Uterus (tissue), 3 donors: ENCODE measurements at regions not wholly inside any gene's neighbourhood (a gene's known extent, or its start where the extent isn't known, plus 50 kb on each side); places are given as distances from the start of the nearest gene placed in this dataset.

ENCODE experiments used
- DNase-seq, 2 donors: peaks; one replicate each; pipeline ENCODE4 v3.0.0-alpha.2; 2019 to 2020
- H3K27ac ChIP-seq, 2 donors: fragments of 200-600 bp; sonication (generic); 1 replicate in 1 of 2; 2 replicates in 1 of 2; pipeline ENCODE4 v1.5.1; 2016 to 2018
- H3K27me3 ChIP-seq, 2 donors: fragments of 200-600 bp; sonication (generic); one replicate each; pipeline ENCODE4 v1.5.1; 2018 to 2019; ENCODE audit warnings: control low read depth in 1 of 2
- H3K36me3 ChIP-seq, 2 donors: fragments of 200-600 bp; sonication (generic); one replicate each; pipeline ENCODE4 v1.5.1; 2019; ENCODE audit warnings: control low read depth in 1 of 2
- H3K4me1 ChIP-seq, 2 donors: fragments of 200-600 bp; sonication (generic); one replicate each; pipeline ENCODE4 v1.5.1; 2018 to 2019; ENCODE audit warnings: control low read depth in 1 of 2
- H3K4me3 ChIP-seq, 2 donors: fragments of 200-600 bp; sonication (generic); 1 replicate in 1 of 2; 2 replicates in 1 of 2; pipeline ENCODE4 v1.5.1; 2018 to 2019; ENCODE audit warnings: mild to moderate bottlenecking in 1 of 2
- H3K9me3 ChIP-seq, 2 donors: fragments of 200-600 bp; sonication (generic); one replicate each; pipeline ENCODE4 v1.5.1; 2019; ENCODE audit warnings: control low read depth in 1 of 2
- POLR2A ChIP-seq, 2 donors: fragments of 450-650 bp; IDR thresholded peaks; one replicate each; pipeline ENCODE4 v1.6.1; 2016; ENCODE audit warnings: antibody characterized with exemption in 2 of 2, mild to moderate bottlenecking in 1 of 2, moderate library complexity in 1 of 2
- intact Hi-C: fragments of 100-400 bp; cut with DNase I; formaldehyde crosslinking; loops from one replicate; pipeline ENCODE4 v1.15.1; 2023; ENCODE audit warnings: low total_unique reads
- TF ChIP-seq, protein P1 (sequence below), 4 experiments: fragments of 200-600 bp in 2 of 4; fragments of 450-650 bp in 2 of 4; sonication (generic) in 2 of 4; IDR thresholded peaks; one replicate each; pipeline ENCODE4 v1.5.1; 2016 to 2019; ENCODE audit warnings: antibody characterized with exemption in 4 of 4, mild to moderate bottlenecking in 2 of 4, moderate library complexity in 1 of 4
- donor health status: DM: yes; HTN: yes; CAD: no.

DNA sequence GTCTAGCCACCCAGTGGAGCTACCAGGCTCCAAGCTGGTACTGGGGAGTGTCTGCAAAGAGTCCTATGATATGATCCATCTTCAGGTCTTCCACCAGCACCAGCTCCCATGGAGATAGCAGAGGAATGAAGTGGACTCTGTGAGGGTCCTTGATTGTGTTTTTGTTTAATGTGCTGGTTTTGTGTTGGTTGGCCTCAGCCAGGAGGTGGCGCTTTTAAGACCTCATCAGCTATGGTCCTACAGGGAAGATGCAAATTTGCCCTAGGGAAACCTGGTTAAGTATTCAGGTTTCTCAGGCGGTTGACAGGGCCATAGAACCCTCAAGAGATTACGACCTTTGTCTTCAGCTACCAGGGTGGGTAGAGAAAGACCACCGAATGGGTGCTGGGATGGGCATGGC is 1141.1 kb downstream of the STIM2 start:
- intact Hi-C loops = no loop called here
- Histone ChIP-seq H3K27ac (no peak overlapping the region), H3K4me3 (no peak overlapping the region), H3K9me3 (no peaks in the 10 kb centered on the region), H3K4me1 (no peaks in the 10 kb centered on the region), H3K36me3 (no peaks in the 10 kb centered on the region), H3K27me3 (no peaks in the 10 kb centered on the region)
- TF ChIP-seq, protein P1, sequence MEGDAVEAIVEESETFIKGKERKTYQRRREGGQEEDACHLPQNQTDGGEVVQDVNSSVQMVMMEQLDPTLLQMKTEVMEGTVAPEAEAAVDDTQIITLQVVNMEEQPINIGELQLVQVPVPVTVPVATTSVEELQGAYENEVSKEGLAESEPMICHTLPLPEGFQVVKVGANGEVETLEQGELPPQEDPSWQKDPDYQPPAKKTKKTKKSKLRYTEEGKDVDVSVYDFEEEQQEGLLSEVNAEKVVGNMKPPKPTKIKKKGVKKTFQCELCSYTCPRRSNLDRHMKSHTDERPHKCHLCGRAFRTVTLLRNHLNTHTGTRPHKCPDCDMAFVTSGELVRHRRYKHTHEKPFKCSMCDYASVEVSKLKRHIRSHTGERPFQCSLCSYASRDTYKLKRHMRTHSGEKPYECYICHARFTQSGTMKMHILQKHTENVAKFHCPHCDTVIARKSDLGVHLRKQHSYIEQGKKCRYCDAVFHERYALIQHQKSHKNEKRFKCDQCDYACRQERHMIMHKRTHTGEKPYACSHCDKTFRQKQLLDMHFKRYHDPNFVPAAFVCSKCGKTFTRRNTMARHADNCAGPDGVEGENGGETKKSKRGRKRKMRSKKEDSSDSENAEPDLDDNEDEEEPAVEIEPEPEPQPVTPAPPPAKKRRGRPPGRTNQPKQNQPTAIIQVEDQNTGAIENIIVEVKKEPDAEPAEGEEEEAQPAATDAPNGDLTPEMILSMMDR (IDR thresholded peaks at IDR 0.05) = no peak
- no peak for TF ChIP-seq POLR2A (IDR thresholded peaks at IDR 0.05)
- no peak for DNase-seq

DNA sequence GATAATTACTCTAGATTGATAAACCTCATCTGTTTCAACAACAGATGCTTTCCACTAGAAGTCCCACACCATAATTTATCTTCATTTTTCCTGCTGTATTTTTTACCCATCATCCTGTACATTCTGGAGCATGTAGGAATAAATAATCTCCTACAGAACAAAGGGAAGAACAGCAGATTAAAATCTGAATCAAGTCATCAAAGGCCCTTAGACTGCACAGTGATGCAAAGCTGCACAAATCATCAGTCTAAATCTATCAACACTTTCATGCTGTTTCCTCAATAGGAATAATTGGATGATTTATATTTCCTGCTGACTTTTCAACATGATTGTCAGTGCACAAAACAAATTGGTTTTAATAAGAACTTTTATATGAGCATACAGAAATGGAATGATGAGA is 1143.9 kb downstream of the STIM2 start:
- H3K36me3 ChIP-seq = no peaks in the 10 kb centered on the region
- no peaks in the 10 kb centered on the region for H3K4me1 ChIP-seq
- no peak overlapping the region for H3K27ac ChIP-seq
- H3K4me3 ChIP-seq = no peak overlapping the region
- intact Hi-C loops = no loop called here
- H3K9me3 ChIP-seq = no peaks in the 10 kb centered on the region
- H3K27me3 ChIP-seq = no peaks in the 10 kb centered on the region
- DNase-seq = no peak
- no peak for TF ChIP-seq POLR2A (IDR thresholded peaks at IDR 0.05)
- TF ChIP-seq, protein P1 (IDR thresholded peaks at IDR 0.05) = no peak

DNA sequence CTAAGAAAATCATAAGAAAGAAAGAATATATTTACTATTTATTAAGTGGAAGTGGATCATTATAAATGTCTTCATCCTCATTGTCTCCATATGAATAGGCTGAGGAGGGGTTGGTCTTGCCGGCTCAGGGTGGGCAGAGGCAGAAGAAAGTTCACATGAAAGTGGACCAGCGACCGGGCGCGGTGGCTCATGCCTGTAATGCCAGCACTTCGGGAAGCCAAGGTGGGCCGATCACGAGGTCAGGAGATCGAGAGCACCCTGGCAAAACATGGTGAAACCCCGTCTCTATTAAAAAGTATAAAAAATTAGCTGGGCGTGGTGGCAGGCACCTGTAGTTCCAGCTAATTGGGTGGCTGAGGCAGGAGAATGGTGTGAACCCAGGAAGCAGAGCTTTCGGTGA is 1145.4 kb downstream of the STIM2 start:
- DNase-seq = no peak
- TF ChIP-seq, protein P1 (IDR thresholded peaks at IDR 0.05) = no peak
- no peak for TF ChIP-seq POLR2A (IDR thresholded peaks at IDR 0.05)
- intact Hi-C loops = no loop called here
- H3K4me1 ChIP-seq = no peaks in the 10 kb centered on the region
- no peak overlapping the region for H3K27ac ChIP-seq
- no peaks in the 10 kb centered on the region for H3K27me3 ChIP-seq
- H3K9me3 ChIP-seq = no peaks in the 10 kb centered on the region
- no peaks in the 10 kb centered on the region for H3K36me3 ChIP-seq
- no peak overlapping the region for H3K4me3 ChIP-seq

GRCh38 chr4:28007693-28008092 is 1147.1 kb downstream of the STIM2 start:
- Histone ChIP-seq H3K4me1 (no peaks in the 10 kb centered on the region), H3K27me3 (no peaks in the 10 kb centered on the region), H3K36me3 (no peaks in the 10 kb centered on the region), H3K27ac (no peak overlapping the region), H3K9me3 (no peaks in the 10 kb centered on the region), H3K4me3 (no peak overlapping the region)
- no peak for DNase-seq
- no peak for TF ChIP-seq POLR2A (IDR thresholded peaks at IDR 0.05)
- TF ChIP-seq, protein P1 (IDR thresholded peaks at IDR 0.05) = no peak
- intact Hi-C loops = no loop called here

DNA sequence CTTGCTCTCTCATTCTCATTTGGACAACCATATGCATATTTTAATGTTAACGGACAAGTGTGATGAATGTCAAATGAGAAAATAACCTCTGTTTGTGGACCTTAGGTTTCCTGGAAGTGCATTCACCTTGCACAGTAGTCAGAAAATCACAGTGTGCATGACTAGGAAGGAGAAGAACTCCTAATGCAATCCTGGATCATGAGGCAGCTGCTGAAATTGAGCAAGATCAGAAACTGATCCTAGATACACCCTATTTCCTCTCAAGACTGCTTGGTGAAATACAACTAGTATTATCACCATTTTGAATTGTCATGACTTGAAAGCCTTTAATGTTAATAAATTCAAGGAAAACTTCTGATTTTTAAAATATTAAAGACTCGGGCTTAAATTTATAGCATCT is 1148.9 kb downstream of the STIM2 start:
- intact Hi-C loops = no loop called here
- no peak overlapping the region for H3K27ac ChIP-seq
- H3K36me3 ChIP-seq = no peaks in the 10 kb centered on the region
- TF ChIP-seq, protein P1 (IDR thresholded peaks at IDR 0.05) = no peak
- TF ChIP-seq POLR2A (IDR thresholded peaks at IDR 0.05) = no peak
- no peak for DNase-seq
- H3K4me1 ChIP-seq = no peaks in the 10 kb centered on the region
- no peak overlapping the region for H3K4me3 ChIP-seq
- H3K9me3 ChIP-seq = no peaks in the 10 kb centered on the region
- H3K27me3 ChIP-seq = no peaks in the 10 kb centered on the region
